AG04450 (cell line): ENCODE measurements at regions not wholly inside any gene's neighbourhood (a gene's known extent, or its start where the extent isn't known, plus 50 kb on each side); places are given as distances from the start of the nearest gene placed in this dataset.

Experiments used
- CTCF ChIA-PET: fragments of 300-600, 350-600 bp; formaldehyde crosslinking; extraction: SDS; loops from one replicate; lab custom pipeline; 2022; ENCODE audit warnings: antibody characterized with exemption, inconsistent platforms; lab: Charles Lee
- POLR2A ChIA-PET: fragments of 350-600 bp; formaldehyde crosslinking; extraction: SDS; loops from one replicate; lab custom pipeline; 2021; ENCODE audit warnings: antibody characterized with exemption, inconsistent platforms; lab: Yijun Ruan, JAX
- DNase-seq: peaks from one replicate; pipeline ENCODE4 v3.0.0-alpha.2; 2011; ENCODE audit warnings: low read depth, low spot score
- H3K27ac ChIP-seq: one replicate; pipeline ENCODE4 v1.5.1; 2012; ENCODE audit warnings: low read depth, low read length, control low read depth
- H3K27me3 ChIP-seq: one replicate; pipeline ENCODE4 v1.6.0; 2012; ENCODE audit warnings: low read length; ENCODE audit not compliant: control insufficient read depth, insufficient read depth
- H3K4me3 ChIP-seq: 2 replicates; pipeline ENCODE4 v1.5.1; 2011; ENCODE audit warnings: mild to moderate bottlenecking, low read depth, low read length, control low read depth
- H3K9me3 ChIP-seq: 2 replicates; pipeline ENCODE4 v1.5.1; 2012; ENCODE audit warnings: low read length; ENCODE audit not compliant: control insufficient read depth, insufficient read depth
- TF ChIP-seq, protein P1 (sequence below): IDR thresholded peaks from 2 replicates; pipeline ENCODE4 v1.5.1; 2011; ENCODE audit warnings: low read depth, low read length, control low read depth, inconsistent platforms

DNA sequence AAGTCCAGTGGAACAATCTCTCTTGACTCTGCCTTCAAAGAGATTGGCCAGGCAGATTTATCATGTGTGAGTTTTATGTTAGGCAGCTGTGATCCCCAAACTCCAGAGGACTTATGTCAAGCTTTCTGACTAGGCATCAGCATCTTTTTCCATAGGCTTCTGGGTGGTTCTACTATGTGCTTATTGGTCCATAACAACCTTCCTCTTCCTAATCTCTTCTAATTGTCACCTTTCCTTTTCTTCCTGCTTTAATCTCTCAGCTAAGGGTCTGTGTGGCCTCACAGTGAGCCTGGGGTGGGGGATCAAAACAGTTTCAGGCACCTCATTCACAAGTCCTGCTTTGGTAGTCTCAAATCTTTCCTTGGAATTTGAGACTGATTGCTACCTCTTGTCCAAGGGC lies 170.9 kb upstream of the CHD1 start:
- H3K4me3 ChIP-seq, result no peak overlapping the region
- no peak overlapping the region for H3K27ac ChIP-seq
- ChIA-PET CTCF (no interaction called here), POLR2A (no interaction called here)
- H3K27me3 ChIP-seq, result no peaks in the 10 kb centered on the region
- TF ChIP-seq, protein P1, sequence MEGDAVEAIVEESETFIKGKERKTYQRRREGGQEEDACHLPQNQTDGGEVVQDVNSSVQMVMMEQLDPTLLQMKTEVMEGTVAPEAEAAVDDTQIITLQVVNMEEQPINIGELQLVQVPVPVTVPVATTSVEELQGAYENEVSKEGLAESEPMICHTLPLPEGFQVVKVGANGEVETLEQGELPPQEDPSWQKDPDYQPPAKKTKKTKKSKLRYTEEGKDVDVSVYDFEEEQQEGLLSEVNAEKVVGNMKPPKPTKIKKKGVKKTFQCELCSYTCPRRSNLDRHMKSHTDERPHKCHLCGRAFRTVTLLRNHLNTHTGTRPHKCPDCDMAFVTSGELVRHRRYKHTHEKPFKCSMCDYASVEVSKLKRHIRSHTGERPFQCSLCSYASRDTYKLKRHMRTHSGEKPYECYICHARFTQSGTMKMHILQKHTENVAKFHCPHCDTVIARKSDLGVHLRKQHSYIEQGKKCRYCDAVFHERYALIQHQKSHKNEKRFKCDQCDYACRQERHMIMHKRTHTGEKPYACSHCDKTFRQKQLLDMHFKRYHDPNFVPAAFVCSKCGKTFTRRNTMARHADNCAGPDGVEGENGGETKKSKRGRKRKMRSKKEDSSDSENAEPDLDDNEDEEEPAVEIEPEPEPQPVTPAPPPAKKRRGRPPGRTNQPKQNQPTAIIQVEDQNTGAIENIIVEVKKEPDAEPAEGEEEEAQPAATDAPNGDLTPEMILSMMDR, result no peak
- no peak for DNase-seq
- no peaks in the 10 kb centered on the region for H3K9me3 ChIP-seq

DNA sequence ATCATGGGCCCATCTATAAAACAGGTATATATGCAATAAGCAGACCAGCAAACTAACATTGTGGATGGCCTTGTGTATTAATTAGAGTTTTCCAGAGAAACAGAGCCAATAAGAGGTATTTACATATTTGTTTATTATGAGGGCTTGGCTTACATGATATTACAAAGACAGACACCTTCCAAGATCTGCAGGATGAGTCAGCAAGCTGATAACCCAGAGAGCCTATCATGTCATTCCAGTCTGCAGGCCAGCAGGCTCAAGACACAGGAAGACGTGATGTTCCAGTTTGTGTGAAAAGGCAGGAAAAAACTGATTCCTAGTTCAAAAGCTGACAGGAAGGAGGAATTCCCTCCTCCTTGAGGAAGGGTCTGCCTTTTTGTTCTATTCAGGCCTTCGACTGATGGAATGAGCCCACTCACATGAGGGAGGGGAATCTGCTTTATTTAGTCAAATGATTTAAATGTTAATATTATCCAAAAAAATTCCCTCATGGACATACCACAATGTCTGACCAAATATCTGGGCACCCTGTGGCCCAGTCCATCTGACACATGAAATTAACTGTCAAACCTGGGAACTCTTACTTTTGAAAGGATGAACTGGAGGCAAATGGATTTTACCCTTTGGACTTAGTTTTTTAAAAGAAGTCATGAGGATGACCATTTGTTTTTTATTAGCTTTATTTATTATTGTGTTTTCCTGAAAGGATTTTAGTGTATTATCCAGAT lies 161.2 kb upstream of the CHD1 start:
- no peak overlapping the region for H3K27ac ChIP-seq
- TF ChIP-seq, protein P1, result no peak
- H3K9me3 ChIP-seq, result no peaks in the 10 kb centered on the region
- no peak for DNase-seq
- ChIA-PET POLR2A (no interaction called here), CTCF (no interaction called here)
- no peak overlapping the region for H3K4me3 ChIP-seq
- no peaks in the 10 kb centered on the region for H3K27me3 ChIP-seq

DNA sequence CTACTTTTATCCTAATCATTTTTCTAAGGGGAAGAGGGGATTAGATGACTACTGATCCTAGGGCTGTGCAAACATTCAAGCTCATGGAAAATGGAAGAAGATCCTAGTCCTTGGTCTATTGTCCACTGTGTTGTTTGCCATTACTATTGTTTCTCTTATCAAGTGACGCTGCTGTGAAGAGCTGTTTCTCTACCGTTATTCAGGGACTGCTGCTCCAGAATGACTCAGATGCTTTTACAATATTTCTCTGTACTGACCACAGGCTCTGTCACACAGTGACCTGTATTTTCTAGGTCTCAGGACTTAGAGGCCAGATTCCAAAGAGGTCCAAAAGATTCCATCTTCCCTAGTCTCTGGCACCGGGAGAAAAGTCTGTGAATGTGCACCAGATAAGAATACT lies 159.5 kb upstream of the CHD1 start:
- H3K27ac ChIP-seq, result no peak overlapping the region
- no peak overlapping the region for H3K4me3 ChIP-seq
- DNase-seq, result no peak
- ChIA-PET POLR2A (no interaction called here), CTCF (interaction anchor here (1.8 kb wide), 1 partner anchor 16 kb away, joined by 7 read pairs; no protein-coding TSS in a partner anchor)
- no peaks in the 10 kb centered on the region for H3K9me3 ChIP-seq
- TF ChIP-seq, protein P1, result no peak
- H3K27me3 ChIP-seq, result no peaks in the 10 kb centered on the region

DNA sequence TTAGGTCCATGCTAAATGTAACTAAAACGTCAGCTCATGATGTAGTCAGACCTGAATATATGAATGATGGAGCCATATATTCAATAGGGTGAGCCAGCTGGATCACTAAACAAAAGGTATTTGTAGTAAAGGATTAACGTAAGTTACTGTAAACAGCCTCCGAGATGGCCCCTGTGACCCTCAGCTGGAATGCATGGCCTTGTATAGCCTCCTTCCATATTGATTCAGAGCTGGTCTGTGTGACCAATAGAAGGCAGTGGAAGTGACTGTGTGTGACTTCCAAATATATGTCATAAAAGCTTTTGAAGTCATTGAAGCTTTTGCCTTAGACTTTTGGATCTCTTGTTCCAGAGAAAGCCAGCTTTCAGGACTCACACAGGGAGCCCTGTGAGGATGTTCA lies 154.4 kb upstream of the CHD1 start:
- CTCF ChIA-PET, result interaction anchor here (1.1 kb wide), 1 partner anchor 21 kb away, joined by 3 read pairs; no protein-coding TSS in a partner anchor

DNA sequence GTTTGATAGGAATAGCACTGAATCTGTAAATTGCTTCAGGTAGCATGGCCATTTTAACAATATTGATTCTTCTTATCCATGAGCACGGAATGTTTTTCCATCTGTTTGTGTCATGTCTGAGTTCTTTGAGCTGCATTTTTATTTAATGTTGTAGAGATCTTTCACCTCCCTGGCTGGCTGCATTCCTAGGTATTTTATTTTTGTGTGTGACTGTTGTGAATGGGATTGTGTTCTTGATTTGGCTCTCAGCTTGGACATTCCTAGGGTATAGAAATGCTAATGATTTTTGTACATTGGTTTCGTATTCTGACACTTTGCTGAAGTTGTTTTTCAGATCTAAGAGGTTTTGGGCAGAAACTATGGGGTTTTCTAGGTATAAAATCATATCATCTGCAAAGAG lies 152.9 kb upstream of the CHD1 start:
- H3K4me3 ChIP-seq, result no peak overlapping the region
- ChIA-PET POLR2A (no interaction called here), CTCF (interaction anchor here (0.6 kb wide), 1 partner anchor 28 kb away, joined by 7 read pairs; no protein-coding TSS in a partner anchor)
- no peaks in the 10 kb centered on the region for H3K9me3 ChIP-seq
- DNase-seq, result no peak
- no peaks in the 10 kb centered on the region for H3K27me3 ChIP-seq
- TF ChIP-seq, protein P1, result no peak
- H3K27ac ChIP-seq, result no peak overlapping the region

More for the DNA sequence above, 154.4 kb upstream of the CHD1 start:
- no peak for DNase-seq
- Histone ChIP-seq H3K27me3 (no peaks in the 10 kb centered on the region), H3K9me3 (no peaks in the 10 kb centered on the region), H3K4me3 (no peak overlapping the region), H3K27ac (no peak overlapping the region)
- TF ChIP-seq, protein P1, result no peak
- POLR2A ChIA-PET, result no interaction called here
